Naive B cell (primary cell): ENCODE measurements at regions not wholly inside any gene's neighbourhood (a gene's known extent, or its start where the extent isn't known, plus 50 kb on each side); places are given as distances from the start of the nearest gene placed in this dataset.

Source experiments
- ATAC-seq, 2 donors: fragments of 150-1000 bp; cut with Tn5 transposase; 2 replicates each; pipeline ENCODE4 v1.10.0; 2021; ENCODE audit warnings: low read depth in 2 of 2, mild to moderate bottlenecking in 2 of 2, moderate library complexity in 2 of 2
- DNase-seq: peaks from one replicate; pipeline ENCODE4 v3.0.0; 2022
- H3K27ac Mint-ChIP-seq, 6 donors: one replicate each; pipeline ENCODE4 v1.8.0; 2020 to 2022; ENCODE audit warnings: mild to moderate bottlenecking in 6 of 6, mixed read lengths in 6 of 6, moderate library complexity in 5 of 6, inconsistent platforms in 2 of 6
- H3K27me3 Mint-ChIP-seq, 3 donors: one replicate each; pipeline ENCODE4 v1.8.0; 2021 to 2022; ENCODE audit warnings: mixed read lengths in 3 of 3, mild to moderate bottlenecking in 1 of 3
- H3K36me3 Mint-ChIP-seq, 2 donors: one replicate each; pipeline ENCODE4 v1.8.0; 2020 to 2022; ENCODE audit warnings: mixed read lengths in 2 of 2, inconsistent platforms in 1 of 2, mild to moderate bottlenecking in 1 of 2
- H3K4me1 Mint-ChIP-seq, 3 donors: one replicate each; pipeline ENCODE4 v1.8.0; 2020 to 2022; ENCODE audit warnings: mixed read lengths in 3 of 3, inconsistent platforms in 1 of 3, mild to moderate bottlenecking in 1 of 3, moderate library complexity in 1 of 3
- H3K4me3 Mint-ChIP-seq, 8 donors: one replicate each; pipeline ENCODE4 v1.8.0; 2020 to 2022; ENCODE audit warnings: mild to moderate bottlenecking in 8 of 8, mixed read lengths in 8 of 8, moderate library complexity in 8 of 8, inconsistent platforms in 2 of 8
- H3K9me3 Mint-ChIP-seq, 7 donors: one replicate each; pipeline ENCODE4 v1.8.0; 2020 to 2022; ENCODE audit warnings: mixed read lengths in 7 of 7, mild to moderate bottlenecking in 5 of 7, inconsistent platforms in 2 of 7, moderate library complexity in 1 of 7

- peaks cover 3 to 16% (median 5%) of the 10 kb centered on the region in 3 donors for H3K27me3 Mint-ChIP-seq
- H3K36me3 Mint-ChIP-seq = peaks cover 0 to 9% of the 10 kb centered on the region in 2 donors
- peak overlapping the region in 1 of 6 donors; percentile 33 for H3K27ac Mint-ChIP-seq
- ATAC-seq (no peak), DNase-seq (no peak)
- no peaks in the 10 kb centered on the region for H3K4me1 Mint-ChIP-seq
- H3K4me3 Mint-ChIP-seq = no peak overlapping the region
- peaks cover 4 to 18% (median 14%) of the 10 kb centered on the region in 7 donors for H3K9me3 Mint-ChIP-seq
These were observed 219.3 kb upstream of the SH3BP4 start for GRCh38 chr2:234732404-234733092.

GRCh38 chr2:234731236-234731635, 220.6 kb upstream of the SH3BP4 start:
- Mint-ChIP-seq H3K4me1 (no peaks in the 10 kb centered on the region), H3K36me3 (peaks cover 0 to 9% of the 10 kb centered on the region in 2 donors), H3K27ac (peak overlapping the region in 1 of 6 donors; percentile 67), H3K4me3 (no peak overlapping the region), H3K9me3 (peaks cover 4 to 18% (median 13%) of the 10 kb centered on the region in 7 donors), H3K27me3 (peaks cover 0 to 9% (median 5%) of the 10 kb centered on the region in 3 donors)
- DNase-seq (no peak), ATAC-seq (no peak)

GRCh38 chr2:234730066-234730640, 221.7 kb upstream of the SH3BP4 start:
- ATAC-seq (no peak), DNase-seq (no peak)
- Mint-ChIP-seq H3K4me3 (no peak overlapping the region), H3K36me3 (peaks cover 0 to 2% of the 10 kb centered on the region in 2 donors), H3K27me3 (peaks cover 0 to 9% (median 0%) of the 10 kb centered on the region in 3 donors), H3K4me1 (no peaks in the 10 kb centered on the region), H3K9me3 (peaks cover 0 to 9% (median 4%) of the 10 kb centered on the region in 7 donors), H3K27ac (no peak overlapping the region)

GRCh38 chr2:234725528-234726264, 226.1 kb upstream of the SH3BP4 start:
- Mint-ChIP-seq H3K27ac (peak overlapping the region in 1 of 6 donors; percentile 19), H3K9me3 (no peaks in the 10 kb centered on the region), H3K27me3 (no peaks in the 10 kb centered on the region), H3K36me3 (no peaks in the 10 kb centered on the region), H3K4me1 (no peaks in the 10 kb centered on the region), H3K4me3 (no peak overlapping the region)
- ATAC-seq (no peak), DNase-seq (no peak)

- H3K9me3 Mint-ChIP-seq = no peaks in the 10 kb centered on the region
- ATAC-seq = no peak
These were observed 227.0 kb upstream of the SH3BP4 start for GRCh38 chr2:234724850-234725249.

GRCh38 chr2:234723400-234723799, 226.5 kb upstream of the ARL4C start:
- ATAC-seq = no peak
- no peaks in the 10 kb centered on the region for H3K27me3 Mint-ChIP-seq
- no peaks in the 10 kb centered on the region for H3K36me3 Mint-ChIP-seq
- no peak overlapping the region for H3K4me3 Mint-ChIP-seq
- H3K9me3 Mint-ChIP-seq = no peaks in the 10 kb centered on the region
- no peaks in the 10 kb centered on the region for H3K4me1 Mint-ChIP-seq
- H3K27ac Mint-ChIP-seq = no peak overlapping the region
- no peak for DNase-seq

More at GRCh38 chr2:234724850-234725249, 227.0 kb upstream of the SH3BP4 start:
- no peaks in the 10 kb centered on the region for H3K36me3 Mint-ChIP-seq
- H3K27me3 Mint-ChIP-seq = no peaks in the 10 kb centered on the region
- no peak overlapping the region for H3K4me3 Mint-ChIP-seq
- no peak for DNase-seq
- no peaks in the 10 kb centered on the region for H3K4me1 Mint-ChIP-seq
- no peak overlapping the region for H3K27ac Mint-ChIP-seq

GRCh38 chr2:234722176-234722575, 225.3 kb upstream of the ARL4C start:
- Mint-ChIP-seq H3K27ac (no peak overlapping the region), H3K4me3 (no peak overlapping the region), H3K36me3 (no peaks in the 10 kb centered on the region), H3K4me1 (no peaks in the 10 kb centered on the region), H3K9me3 (no peaks in the 10 kb centered on the region), H3K27me3 (no peaks in the 10 kb centered on the region)
- DNase-seq (no peak), ATAC-seq (no peak)

- Mint-ChIP-seq H3K27me3 (peaks cover 0 to 18% (median 8%) of the 10 kb centered on the region in 3 donors), H3K9me3 (no peaks in the 10 kb centered on the region), H3K36me3 (no peaks in the 10 kb centered on the region), H3K4me3 (no peak overlapping the region), H3K27ac (no peak overlapping the region), H3K4me1 (no peaks in the 10 kb centered on the region)
- DNase-seq = no peak
- no peak for ATAC-seq
These were observed 222.3 kb upstream of the ARL4C start for GRCh38 chr2:234719116-234719716.

GRCh38 chr2:234716271-234716670, 219.4 kb upstream of the ARL4C start:
- H3K27me3 Mint-ChIP-seq = peaks cover 5 to 34% (median 17%) of the 10 kb centered on the region in 3 donors
- DNase-seq (no peak), ATAC-seq (no peak)
- H3K27ac Mint-ChIP-seq = peak overlapping the region in 1 of 6 donors; percentile 52
- H3K4me3 Mint-ChIP-seq = no peak overlapping the region
- H3K36me3 Mint-ChIP-seq = no peaks in the 10 kb centered on the region
- no peaks in the 10 kb centered on the region for H3K4me1 Mint-ChIP-seq
- H3K9me3 Mint-ChIP-seq = peaks cover 0 to 2% (median 0%) of the 10 kb centered on the region in 7 donors

GRCh38 chr2:234715671-234716250, 218.9 kb upstream of the ARL4C start:
- Mint-ChIP-seq H3K4me1 (no peaks in the 10 kb centered on the region), H3K4me3 (no peak overlapping the region), H3K9me3 (peaks cover 0 to 2% (median 0%) of the 10 kb centered on the region in 7 donors), H3K27ac (peak overlapping the region in 2 of 6 donors; percentile 27 to 52), H3K36me3 (no peaks in the 10 kb centered on the region), H3K27me3 (peaks cover 5 to 34% (median 17%) of the 10 kb centered on the region in 3 donors)
- ATAC-seq (no peak), DNase-seq (no peak)

GRCh38 chr2:234714711-234715110, 217.8 kb upstream of the ARL4C start:
- no peak overlapping the region for H3K4me3 Mint-ChIP-seq
- H3K27me3 Mint-ChIP-seq = peaks cover 11 to 42% (median 17%) of the 10 kb centered on the region in 3 donors
- no peaks in the 10 kb centered on the region for H3K36me3 Mint-ChIP-seq
- peaks cover 0 to 2% (median 0%) of the 10 kb centered on the region in 7 donors for H3K9me3 Mint-ChIP-seq
- H3K4me1 Mint-ChIP-seq = no peaks in the 10 kb centered on the region
- DNase-seq (no peak), ATAC-seq (no peak)
- no peak overlapping the region for H3K27ac Mint-ChIP-seq

- ATAC-seq (no peak), DNase-seq (no peak)
- Mint-ChIP-seq H3K9me3 (peaks cover 0 to 2% (median 0%) of the 10 kb centered on the region in 7 donors), H3K4me3 (peak overlapping the region in 1 of 8 donors; percentile 55), H3K27ac (no peak overlapping the region), H3K27me3 (peaks cover 15 to 51% (median 22%) of the 10 kb centered on the region in 3 donors), H3K36me3 (no peaks in the 10 kb centered on the region), H3K4me1 (no peaks in the 10 kb centered on the region)
These were observed 215.6 kb upstream of the ARL4C start for GRCh38 chr2:234712421-234712935.

- Mint-ChIP-seq H3K4me1 (no peaks in the 10 kb centered on the region), H3K27me3 (peaks cover 15 to 51% (median 22%) of the 10 kb centered on the region in 3 donors), H3K36me3 (no peaks in the 10 kb centered on the region), H3K27ac (no peak overlapping the region), H3K4me3 (no peak overlapping the region), H3K9me3 (peaks cover 0 to 2% (median 0%) of the 10 kb centered on the region in 7 donors)
- no peak for ATAC-seq
- DNase-seq = no peak
These were observed 214.4 kb upstream of the ARL4C start for GRCh38 chr2:234711308-234711707.
